Choroid plexus epithelial cell (primary cell): ENCODE measurements at regions not wholly inside any gene's neighbourhood (a gene's known extent, or its start where the extent isn't known, plus 50 kb on each side); places are given as distances from the start of the nearest gene placed in this dataset.

Experiments used
- DNase-seq: peaks from one replicate; pipeline ENCODE4 v3.0.0-alpha.2; 2010; ENCODE audit warnings: low read depth
- H3K4me3 ChIP-seq: 2 replicates; pipeline ENCODE4 v1.5.1; 2011; ENCODE audit warnings: low read depth, mild to moderate bottlenecking, control low read depth, low read length, moderate library complexity
- TF ChIP-seq, protein P1 (sequence below): conservative IDR thresholded peaks from 2 replicates; pipeline ENCODE4 v1.5.1; 2011; ENCODE audit warnings: low read depth, mild to moderate bottlenecking, control low read depth, inconsistent platforms, low read length, moderate library complexity

DNA sequence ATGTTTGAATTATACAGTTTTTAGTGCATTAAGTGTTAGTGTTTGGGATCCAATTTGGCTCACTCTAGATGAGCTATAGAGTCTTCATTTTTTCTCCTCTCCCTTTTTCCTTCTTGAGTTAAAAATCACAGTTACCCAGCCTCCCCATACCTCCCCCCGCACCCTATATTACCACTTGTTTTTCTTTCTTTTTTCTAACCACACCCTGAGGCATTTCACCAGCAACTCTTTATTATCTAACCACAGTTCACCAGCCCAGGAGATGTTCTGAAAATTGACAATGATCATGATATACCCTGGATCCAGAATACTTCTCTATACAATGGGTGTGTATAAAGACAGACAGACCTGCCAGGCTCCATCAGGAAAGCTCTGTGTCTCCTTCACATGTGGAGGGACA lies 86.5 kb upstream of the UBL3 start:
- TF ChIP-seq, protein P1, sequence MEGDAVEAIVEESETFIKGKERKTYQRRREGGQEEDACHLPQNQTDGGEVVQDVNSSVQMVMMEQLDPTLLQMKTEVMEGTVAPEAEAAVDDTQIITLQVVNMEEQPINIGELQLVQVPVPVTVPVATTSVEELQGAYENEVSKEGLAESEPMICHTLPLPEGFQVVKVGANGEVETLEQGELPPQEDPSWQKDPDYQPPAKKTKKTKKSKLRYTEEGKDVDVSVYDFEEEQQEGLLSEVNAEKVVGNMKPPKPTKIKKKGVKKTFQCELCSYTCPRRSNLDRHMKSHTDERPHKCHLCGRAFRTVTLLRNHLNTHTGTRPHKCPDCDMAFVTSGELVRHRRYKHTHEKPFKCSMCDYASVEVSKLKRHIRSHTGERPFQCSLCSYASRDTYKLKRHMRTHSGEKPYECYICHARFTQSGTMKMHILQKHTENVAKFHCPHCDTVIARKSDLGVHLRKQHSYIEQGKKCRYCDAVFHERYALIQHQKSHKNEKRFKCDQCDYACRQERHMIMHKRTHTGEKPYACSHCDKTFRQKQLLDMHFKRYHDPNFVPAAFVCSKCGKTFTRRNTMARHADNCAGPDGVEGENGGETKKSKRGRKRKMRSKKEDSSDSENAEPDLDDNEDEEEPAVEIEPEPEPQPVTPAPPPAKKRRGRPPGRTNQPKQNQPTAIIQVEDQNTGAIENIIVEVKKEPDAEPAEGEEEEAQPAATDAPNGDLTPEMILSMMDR = no peak
- DNase-seq = no peak
- H3K4me3 ChIP-seq = no peak overlapping the region

DNA sequence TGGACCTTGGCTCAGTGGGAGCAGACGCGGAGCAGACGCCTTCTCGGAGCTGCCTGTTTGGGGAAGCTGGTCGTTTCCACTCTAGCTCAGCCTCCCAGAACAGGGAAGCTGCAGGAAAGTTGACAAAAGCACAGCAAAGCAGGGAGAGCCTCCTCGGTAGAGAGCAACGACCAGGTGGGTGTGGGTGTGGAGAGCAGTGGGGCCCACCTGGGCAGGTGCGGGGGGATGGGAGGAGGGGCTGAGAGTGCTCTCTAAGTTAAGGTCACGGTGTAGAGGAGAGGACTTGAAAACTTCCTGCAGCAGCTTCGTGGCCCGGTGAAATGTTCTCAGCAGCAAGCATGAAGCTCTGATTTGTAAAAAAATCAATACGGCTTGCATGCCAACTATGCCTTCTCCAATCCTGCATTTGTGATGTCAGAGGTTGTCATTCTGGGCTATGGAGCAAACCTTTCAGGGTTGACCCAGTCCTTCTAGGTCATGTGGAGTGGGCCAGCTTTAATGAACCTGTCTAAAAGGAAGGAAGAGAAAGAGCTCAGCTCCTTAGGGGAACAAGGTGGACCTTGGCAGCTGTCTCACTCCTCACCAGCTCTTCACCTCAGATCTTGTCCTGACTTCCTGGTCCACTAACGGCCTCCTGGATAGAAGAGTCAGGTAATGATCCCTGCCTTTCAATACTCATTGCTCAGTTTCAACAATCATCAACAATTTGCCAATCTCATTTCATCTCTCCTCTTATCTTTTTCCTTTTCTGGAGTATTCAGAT lies 85.8 kb upstream of the UBL3 start:
- DNase-seq = no peak
- H3K4me3 ChIP-seq = no peak overlapping the region
- TF ChIP-seq, protein P1 = no peak

DNA sequence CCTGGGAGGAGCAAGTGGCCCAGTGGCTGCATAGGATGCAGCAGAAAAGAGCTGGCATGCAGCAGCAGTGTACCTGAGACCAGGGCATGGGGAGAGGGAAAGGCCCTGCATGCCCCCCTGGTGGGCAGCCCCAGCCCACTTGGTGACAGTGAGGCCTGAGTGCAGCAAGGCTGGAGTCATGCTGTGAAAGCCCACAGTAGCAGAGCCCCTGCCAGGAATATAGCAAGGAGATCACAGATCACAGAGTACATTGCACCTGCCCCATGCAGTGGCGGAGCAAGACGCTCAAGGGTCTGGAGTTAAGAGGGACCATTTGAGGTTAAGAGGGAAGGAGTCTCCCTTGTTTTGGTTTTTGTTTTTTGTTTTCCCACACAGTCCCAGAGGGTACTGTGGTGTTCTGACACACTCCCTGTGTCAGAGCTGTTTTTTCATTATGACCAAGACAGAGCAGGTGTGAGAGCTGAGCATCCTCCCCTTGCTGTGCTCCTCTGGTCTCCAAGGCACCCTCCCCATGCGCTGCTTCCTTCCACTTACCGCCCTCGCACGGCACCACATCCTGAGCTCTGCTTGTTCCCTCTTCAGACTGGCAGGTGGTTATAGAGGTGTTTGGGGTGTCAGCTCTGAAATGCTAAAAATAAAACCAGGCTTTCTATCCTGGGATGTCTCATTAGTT lies 85.0 kb upstream of the UBL3 start:
- no peak for DNase-seq
- no peak overlapping the region for H3K4me3 ChIP-seq
- TF ChIP-seq, protein P1 = no peak

DNA sequence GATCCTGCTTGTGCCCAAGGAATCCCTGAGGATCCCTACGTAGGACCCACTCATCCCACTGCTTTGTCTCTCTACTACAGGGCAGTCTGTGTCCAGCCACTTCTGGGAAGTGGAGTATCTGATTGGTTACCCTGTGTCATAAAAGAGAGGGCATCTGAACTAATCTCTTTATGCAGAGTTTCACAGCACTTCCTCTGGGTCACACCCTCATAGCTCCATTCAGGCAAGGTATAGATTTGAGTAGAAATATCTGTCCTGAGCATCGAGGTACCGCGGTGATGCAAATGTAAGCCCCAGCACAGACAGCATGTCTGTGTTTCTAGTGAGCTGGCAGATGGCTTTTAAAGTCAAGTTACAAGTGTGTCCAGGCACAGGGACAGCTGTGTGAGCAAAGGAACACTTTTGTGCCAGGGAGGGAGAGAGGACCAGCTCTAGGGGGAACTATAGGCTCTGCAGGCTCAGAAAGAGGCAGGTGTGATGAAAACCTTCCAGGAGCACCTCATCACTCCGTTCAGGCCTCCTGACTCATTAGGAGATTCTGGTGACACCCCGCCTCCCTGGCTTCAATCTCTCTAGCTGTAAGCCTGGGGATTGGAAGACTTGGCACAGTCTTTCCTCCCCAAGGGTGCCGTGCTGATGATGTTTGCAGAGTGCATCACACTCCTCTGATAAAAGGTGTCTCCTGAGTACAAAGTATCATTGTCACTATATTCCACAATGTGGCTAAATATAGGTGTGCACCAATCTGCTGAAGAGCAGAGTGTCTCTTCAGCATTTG lies 84.3 kb upstream of the UBL3 start:
- no peak overlapping the region for H3K4me3 ChIP-seq
- TF ChIP-seq, protein P1 = no peak
- no peak for DNase-seq

DNA sequence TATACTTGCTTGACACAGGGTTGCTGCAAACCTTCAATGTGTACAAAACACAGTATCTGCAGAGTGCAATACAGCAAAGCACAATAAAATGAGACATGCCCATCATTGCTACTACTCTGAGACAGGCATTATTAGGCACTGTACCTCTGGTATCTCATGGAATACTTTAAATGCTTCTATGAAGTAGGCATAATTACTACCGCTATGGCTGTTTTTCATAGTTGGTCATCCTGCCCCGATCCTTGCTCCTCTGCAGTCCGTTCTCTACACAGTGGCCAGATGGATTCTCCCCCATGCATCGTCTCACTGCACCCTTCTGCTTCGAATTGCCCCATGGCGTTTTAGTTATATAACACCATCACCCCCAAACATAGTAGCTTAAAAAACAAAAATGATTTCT lies 83.0 kb upstream of the UBL3 start:
- no peak for DNase-seq
- TF ChIP-seq, protein P1 = no peak
- H3K4me3 ChIP-seq = no peak overlapping the region

DNA sequence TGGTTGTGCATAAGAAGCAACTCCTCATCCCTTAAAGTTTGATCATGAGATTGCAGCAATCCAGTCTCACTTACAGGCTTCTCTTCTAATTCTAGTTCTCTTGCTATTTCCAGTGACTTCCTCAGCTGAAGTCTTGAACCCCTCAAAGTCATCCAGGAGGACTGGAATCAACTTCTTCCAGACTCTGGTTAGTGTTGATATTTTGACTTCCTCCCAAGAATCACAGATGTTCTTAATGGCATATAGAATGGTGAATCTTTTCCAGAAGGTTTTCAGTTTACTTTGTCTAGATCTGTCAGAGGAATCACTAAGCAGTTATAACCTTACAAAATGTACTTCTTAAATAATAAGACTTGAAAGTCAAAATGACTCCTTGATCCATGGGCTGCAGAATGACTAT lies 81.3 kb upstream of the UBL3 start:
- H3K4me3 ChIP-seq = no peak overlapping the region
- DNase-seq = no peak
- TF ChIP-seq, protein P1 = no peak
